ENCODE measurements at regions not wholly inside any gene's neighbourhood (a gene's known extent, or its start where the extent isn't known, plus 50 kb on each side); places are given as distances from the start of the nearest gene placed in this dataset.
"Not testable (repeated sequence)": the region's sequence is repeated elsewhere in the genome, so short reads cannot be mapped to it uniquely, and the experiment has no call there.

- DNase-seq = no peak
Measured at GRCh38 chr4:81806485-81806884, 334.8 kb upstream of the RASGEF1B start.

DNA sequence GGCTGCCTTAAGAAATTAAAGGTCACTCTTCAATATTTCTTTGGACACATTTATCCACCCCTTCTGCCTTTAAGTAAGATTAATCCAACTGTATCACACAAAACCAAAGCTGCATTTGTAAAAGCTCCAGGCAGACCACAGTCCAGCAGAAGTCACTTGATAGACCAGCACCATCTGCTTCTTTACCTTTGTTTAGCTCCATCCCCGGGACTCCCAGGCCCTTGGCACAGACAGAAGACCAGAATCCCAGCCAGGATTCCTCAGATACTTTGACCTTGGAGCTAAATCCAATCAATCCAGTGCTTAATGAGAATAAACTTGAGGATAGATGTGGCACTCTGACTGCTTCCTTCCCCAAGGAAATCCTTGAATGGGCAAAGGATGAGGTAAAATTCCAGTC, 333.1 kb upstream of the RASGEF1B start:
- no peak for DNase-seq

DNA sequence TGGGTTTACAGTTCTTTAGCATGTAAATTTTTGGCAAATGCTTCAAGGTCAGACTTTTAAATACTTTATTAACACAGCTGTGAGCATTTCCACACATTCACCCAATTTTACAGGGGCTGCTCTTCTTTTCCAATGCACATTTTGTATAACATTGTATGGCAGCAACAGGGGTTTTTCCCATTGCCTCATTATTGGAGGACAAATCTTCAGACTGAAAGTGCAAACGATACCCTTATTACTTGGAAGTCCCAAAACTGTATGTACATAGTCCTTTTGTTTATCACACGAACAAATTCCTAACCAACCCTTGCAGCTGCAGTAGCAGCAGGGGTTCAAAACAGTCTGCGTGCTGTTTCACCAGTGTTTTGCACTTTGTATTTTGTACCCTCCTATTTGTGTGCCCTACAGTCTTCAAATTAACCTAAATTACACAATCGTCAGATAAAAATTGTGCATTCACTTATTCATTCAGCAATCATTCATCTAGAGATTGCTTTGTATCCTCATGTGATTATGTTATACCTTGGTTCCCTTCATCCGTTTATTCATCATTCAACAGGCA, 330.7 kb upstream of the RASGEF1B start:
- DNase-seq = no peak

- no peak for DNase-seq
Measured at GRCh38 chr4:81799371-81799770, 327.7 kb upstream of the RASGEF1B start.

DNA sequence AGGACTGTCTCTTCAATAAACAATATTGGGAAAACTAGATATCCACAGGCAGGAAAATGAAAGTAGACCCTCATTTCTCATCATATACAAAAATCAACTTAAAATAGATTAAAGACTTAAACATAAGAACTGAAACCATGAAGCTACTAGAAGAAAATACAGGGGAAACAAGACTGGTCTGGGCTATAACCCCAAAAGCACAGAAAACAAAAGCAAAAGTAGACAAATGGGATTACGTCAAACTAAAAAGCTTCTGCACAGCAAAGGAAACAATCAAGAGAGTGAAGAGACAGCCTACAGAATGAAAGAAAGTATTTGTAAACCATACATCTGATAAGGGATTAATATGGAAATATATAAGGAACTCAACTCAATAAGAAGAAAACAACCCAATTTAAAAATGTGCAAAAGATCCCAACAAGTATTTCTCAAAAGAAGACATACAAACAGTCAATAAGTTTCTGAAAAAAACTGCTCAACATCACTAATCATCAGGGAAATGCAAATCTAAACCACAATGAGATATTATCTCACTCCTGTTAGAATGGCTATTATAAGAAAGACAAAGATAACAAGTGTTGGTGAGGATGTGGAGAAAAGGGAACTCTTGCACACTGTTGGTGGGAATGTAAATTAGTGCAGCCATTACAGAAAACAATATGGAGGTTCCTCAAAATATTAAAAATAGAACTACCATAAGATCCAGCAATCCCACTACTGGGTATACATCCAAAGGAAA, 325.3 kb upstream of the RASGEF1B start:
- DNase-seq = no peak

DNA sequence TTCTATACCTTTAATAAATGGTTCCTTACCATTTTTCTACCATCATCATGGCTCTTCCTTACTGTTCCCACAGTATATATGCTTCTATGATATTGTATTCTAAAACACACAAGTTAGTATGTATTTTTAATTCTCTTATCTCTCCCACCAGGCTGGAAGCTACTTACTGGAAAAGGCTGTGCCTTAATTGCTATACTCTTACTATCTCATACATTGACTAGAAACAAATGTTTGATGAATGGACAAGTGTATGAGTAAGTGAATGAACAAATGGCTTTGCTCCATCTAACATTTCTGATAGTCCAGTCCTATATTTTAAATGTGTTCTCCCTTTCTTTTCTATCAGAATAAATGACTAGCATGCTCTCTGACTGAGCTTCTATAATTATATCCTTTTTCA, 320.8 kb upstream of the RASGEF1B start:
- DNase-seq = no peak

DNA sequence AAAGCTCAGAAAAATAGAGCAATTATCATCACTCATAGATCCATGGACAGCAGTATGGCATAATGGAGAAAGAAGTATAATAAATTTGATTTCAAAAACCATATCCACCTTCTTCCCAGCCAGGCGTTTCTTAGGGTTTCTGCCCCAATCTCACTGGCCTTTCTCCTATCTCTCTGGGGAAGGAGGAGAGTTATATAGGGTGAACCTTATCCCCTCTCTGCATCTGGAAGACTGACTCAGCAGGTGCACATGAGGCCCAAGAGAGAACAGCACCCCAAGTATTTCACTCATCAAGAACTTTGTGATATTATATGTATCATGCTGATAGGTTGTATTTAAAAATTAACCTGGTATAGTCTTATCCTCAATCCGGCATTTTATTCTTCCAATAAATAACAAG, 318.8 kb upstream of the RASGEF1B start:
- DNase-seq = no peak

DNA sequence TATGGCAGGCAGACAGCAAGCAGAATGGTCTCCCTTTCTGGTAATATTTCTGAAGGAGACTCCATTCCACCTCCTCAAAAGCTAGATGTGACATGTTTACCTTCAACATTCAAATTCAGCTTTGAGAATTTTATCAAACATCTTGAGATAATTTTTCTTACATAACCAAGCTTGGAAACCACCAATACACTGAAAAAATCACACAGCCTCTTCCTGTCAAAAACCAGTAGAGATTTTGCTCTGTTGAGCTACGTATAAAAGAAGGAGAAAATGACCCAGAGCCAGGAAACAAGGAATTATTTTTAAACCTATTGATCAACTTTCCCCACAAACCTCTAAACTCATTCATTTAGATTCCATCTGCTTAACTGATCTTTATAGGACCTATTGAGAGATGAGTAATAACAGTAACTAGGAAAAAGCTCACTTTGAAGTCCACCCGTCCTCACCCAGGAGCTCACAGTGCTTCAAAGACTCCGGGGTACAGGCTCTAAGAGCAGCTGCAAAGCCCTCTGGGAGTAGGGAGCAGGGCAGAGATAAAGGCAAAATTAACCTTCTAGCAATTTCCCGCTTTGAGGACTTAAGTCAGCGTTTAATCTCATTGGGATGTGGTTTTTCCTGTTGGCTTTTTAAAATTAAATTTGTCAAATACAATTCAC, 318.2 kb upstream of the RASGEF1B start:
- no peak for DNase-seq

DNA sequence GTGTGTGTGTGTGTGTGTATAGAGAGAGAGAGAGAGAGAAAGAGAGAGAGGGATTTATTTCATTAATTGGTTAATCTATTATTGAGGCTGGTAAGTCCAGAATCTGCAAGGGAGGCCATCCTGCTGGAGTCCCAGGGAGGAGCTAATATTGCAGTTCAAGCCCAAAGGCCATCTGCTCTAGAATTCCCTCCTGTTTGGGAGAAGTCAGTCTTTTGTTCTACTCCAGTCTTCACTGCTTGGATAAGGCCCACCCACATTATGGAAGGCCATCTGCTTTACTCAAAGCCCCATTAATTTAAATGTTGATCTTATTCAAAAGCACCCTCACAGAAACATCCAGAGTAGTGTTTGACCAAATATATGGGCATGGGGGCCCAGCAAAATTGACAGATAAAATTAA, 317.5 kb upstream of the RASGEF1B start:
- DNase-seq = no peak

GRCh38 chr4:81786766-81787165, 315.1 kb upstream of the RASGEF1B start:
- no peak for DNase-seq

DNA sequence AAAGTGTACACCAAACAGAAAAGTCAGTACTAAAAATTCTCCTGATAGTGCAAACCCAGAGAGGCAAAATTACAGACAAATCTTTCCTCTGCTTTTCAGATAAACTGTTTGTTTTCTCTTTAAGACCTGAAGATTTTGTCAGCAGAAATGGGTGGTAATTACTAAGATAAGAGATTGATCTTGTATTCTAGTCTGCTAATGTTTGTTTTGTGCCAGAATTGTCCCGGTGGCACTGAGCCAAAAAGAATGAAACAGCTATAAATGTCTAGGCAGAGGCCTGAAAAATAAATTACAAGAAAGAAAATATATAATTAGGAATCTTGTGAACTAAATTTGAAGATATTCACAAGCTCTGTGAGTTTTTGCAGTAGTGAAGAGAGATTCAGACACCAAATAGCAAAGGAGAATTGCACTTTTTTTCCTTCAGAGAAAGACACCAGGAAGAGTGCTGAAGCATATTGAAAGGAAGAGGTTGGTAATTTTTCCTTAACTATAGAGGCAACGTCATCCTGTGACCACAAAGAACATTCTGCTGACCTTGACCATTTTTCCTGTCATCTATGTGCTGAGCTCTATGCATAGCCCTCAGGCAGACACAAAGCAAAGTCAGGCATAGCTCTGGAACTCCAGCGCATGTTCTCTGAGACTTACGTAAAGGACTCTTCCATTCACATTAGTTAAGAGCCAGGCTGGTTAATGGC, 314.5 kb upstream of the RASGEF1B start:
- DNase-seq = peak; percentile 33

DNA sequence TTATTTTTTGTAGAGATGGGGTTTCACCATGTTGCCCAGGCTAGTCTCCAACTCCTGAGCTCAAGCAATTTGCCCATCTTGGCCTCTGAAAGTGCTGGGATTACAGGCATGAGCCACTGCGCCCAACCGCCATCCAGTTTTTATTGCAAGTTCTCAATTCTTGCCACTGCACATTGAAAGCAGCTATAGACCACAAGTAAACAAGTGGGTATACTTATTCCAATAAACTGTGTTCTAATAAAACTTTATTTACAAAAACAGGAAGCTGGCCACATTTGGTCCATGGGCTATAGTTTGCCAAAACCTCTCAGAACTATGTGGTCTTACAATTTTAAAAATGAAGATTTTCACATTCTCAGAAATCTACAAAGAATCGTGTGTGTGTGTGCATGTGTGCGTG, 313.6 kb upstream of the RASGEF1B start:
- no peak for DNase-seq

GRCh38 chr4:81783558-81783957, 311.9 kb upstream of the RASGEF1B start:
- no peak for DNase-seq

DNA sequence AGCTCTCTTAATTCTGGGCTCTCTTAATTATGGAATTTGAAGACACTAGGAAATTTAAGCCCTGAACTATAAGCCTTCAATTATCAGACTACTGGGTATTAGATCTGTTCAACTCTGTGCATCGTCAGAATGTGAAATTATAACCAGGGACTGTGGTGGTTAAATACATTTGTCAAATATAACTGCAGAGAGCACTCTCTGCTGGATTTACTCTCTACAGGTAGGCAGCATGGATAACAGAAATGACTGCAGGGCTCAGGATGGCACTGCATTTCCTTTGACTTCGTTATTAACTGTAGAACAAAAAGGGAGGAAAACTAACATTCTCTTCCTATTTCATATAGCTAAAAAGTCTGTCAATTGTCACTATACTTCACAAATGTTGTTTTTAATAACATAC, 310.1 kb upstream of the RASGEF1B start:
- no peak for DNase-seq

GRCh38 chr4:81777718-81778117, 306.0 kb upstream of the RASGEF1B start:
- not testable (repeated sequence) for DNase-seq

DNA sequence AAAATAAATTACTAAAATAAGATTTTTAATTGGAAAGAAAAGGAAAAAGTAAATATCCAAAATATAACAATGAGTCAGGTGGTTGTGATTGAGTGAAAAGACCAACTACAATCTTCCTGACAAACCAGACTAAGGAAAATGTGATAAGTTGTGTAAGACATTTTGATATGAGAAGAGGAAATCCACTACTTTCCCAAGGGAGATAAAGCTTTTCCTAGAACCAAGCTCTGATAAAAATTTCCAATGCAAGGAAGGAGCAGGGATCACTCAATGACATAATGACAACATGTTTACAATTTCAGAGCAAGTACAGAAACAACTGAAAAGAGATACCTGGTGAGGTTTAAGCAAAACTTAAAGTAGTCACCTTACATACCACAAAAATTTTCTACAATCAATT, 305.1 kb upstream of the RASGEF1B start:
- DNase-seq = no peak

GRCh38 chr4:81773557-81773956, 301.9 kb upstream of the RASGEF1B start:
- DNase-seq = no peak

GRCh38 chr4:81771721-81772120, 300.0 kb upstream of the RASGEF1B start:
- no peak for DNase-seq

- DNase-seq = no peak
Measured at GRCh38 chr4:81769244-81769643, 297.5 kb upstream of the RASGEF1B start.

- no peak for DNase-seq
Measured at GRCh38 chr4:81758574-81759264, 287.0 kb upstream of the RASGEF1B start.

DNA sequence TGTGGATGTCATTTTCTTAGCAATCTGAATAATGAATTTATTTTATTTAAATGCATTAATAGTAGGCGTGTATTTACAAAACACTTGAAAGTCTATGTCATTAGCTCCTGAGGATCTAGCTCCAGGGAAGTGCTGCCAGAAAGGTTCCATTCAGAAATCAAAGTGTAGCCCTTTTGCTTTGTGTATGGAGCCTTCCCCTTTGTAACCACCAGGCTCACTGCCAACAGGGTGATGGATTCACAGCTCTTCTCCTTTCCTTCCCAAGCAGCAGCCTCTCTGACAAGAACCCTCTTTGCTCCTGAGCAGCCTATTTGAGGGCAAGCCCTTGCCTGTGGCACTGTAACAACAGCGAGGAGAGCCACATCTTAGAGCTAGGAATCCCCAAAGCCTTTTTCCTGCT, 286.0 kb upstream of the RASGEF1B start:
- peak; percentile 23 for DNase-seq

GRCh38 chr4:81756973-81757372, 285.3 kb upstream of the RASGEF1B start:
- DNase-seq = no peak

- no peak for DNase-seq
Measured at GRCh38 chr4:81756042-81756441, 284.3 kb upstream of the RASGEF1B start.

All from femur (tissue), 1 donor.